ENCODE measurements at regions not wholly inside any gene's neighbourhood (a gene's known extent, or its start where the extent isn't known, plus 50 kb on each side); places are given as distances from the start of the nearest gene placed in this dataset.

DNA sequence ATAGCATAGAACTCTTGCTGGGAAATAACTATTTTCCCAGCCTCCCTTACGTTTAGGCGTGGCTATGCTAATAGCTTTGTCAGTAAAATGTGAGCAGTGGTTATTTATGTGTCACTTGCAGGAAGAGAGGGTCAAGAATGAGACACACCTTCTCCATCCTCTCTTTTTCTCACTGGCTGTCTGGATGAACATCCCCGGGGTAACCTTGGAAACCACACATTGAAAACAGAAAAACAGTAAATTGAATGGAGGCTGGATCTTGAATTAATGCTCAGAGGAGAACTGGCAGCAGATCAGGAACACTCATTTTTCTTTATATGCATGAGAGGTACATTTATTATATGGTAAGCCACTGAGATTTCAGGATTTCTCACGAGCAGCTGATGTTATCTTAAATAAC, 127.6 kb downstream of the DNAJB9 start:
- no peak overlapping the region for H3K4me3 ChIP-seq (ENCODE audit: low read length)
- DNase-seq (ENCODE audit: low read depth), result no peak
- TF ChIP-seq, protein P1, sequence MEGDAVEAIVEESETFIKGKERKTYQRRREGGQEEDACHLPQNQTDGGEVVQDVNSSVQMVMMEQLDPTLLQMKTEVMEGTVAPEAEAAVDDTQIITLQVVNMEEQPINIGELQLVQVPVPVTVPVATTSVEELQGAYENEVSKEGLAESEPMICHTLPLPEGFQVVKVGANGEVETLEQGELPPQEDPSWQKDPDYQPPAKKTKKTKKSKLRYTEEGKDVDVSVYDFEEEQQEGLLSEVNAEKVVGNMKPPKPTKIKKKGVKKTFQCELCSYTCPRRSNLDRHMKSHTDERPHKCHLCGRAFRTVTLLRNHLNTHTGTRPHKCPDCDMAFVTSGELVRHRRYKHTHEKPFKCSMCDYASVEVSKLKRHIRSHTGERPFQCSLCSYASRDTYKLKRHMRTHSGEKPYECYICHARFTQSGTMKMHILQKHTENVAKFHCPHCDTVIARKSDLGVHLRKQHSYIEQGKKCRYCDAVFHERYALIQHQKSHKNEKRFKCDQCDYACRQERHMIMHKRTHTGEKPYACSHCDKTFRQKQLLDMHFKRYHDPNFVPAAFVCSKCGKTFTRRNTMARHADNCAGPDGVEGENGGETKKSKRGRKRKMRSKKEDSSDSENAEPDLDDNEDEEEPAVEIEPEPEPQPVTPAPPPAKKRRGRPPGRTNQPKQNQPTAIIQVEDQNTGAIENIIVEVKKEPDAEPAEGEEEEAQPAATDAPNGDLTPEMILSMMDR (conservative IDR thresholded peaks at IDR 0.05; ENCODE audit: low read depth, low read length), result no peak

DNA sequence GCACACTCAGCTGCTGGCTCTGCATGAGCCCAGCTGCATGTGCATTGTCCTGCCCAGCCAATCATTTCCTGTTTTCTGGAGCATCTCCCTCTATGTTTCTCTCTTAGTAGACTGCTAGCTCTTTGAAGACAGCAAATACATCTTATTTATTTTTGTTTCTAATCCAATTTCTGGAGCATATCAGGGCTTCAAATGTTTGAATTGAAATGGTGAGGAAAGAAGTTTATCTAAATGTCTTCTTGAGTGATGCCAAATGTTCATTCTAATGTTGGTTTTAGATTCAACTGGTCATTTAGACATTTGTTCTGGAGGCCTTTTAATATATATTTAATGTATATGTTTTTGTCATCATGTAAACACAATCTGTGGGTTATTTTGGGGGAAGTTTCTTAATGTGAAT, 141.9 kb downstream of the DNAJB9 start:
- TF ChIP-seq, protein P1 (conservative IDR thresholded peaks at IDR 0.05; ENCODE audit: low read depth, low read length), result no peak
- no peak for DNase-seq (ENCODE audit: low read depth)

DNA sequence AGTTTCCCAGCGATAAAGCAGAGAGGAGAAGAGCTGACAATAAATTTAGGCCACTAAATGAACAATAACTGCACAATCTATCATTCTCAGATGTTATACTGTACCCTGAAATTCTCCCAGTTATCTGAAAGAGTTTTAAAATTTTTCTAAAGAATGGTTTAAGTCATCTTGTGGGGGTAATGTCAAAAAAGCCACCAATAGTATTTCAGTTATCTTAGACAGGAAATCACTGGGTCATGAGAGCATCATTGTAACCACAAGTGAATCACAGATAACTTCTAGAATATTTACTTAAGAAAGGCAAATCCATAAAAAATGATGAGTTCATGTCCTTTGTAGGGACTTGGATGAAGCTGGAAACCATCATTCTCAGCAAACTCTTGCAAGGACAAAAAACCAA, 147.1 kb downstream of the DNAJB9 start:
- no peak for DNase-seq (ENCODE audit: low read depth)
- no peak overlapping the region for H3K4me3 ChIP-seq (ENCODE audit: low read length)
- TF ChIP-seq, protein P1 (conservative IDR thresholded peaks at IDR 0.05; ENCODE audit: low read depth, low read length), result no peak

More for the DNA sequence above, 141.9 kb downstream of the DNAJB9 start:
- H3K4me3 ChIP-seq (ENCODE audit: low read length), result no peak overlapping the region

DNA sequence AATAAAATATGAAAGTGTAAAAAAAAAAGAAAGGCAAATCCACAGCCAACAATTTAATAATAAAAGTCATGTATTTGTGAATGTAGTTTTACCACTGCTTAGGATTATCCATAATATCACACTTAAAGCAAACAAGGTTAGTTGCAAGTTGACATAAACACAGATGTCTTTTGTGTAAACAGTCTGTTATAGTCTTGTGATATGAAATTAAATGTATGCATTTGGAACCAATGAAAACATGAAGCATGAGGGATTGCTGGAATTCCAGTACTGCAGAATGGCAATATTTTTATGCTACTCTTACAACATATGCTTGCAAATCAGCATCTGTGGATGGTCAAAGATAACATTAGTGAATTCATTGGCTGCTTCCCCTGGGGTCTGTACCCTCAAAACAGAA, 148.1 kb downstream of the DNAJB9 start:
- TF ChIP-seq, protein P1 (conservative IDR thresholded peaks at IDR 0.05; ENCODE audit: low read depth, low read length), result no peak
- DNase-seq (ENCODE audit: low read depth), result no peak
- H3K4me3 ChIP-seq (ENCODE audit: low read length), result no peak overlapping the region

DNA sequence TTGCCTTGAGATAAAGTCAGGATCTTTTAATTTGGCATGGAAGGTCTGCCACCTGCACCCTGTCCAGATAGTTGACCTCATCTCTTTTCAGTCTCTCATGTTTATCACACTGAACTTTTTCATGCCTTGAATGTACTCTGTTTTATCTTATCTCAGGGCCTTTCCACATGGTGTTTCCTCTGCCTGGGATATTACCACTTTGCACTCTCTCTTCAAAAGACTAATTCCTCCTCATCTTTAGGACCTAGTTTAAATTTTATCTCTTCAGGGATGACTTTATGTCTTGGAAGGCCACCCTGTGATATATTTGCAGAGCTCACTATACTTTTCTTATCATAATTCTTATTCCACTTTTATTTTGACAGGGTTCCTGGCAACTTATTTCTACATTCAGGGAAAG, 150.0 kb downstream of the DNAJB9 start:
- no peak for DNase-seq (ENCODE audit: low read depth)
- TF ChIP-seq, protein P1 (conservative IDR thresholded peaks at IDR 0.05; ENCODE audit: low read depth, low read length), result no peak
- no peak overlapping the region for H3K4me3 ChIP-seq (ENCODE audit: low read length)

DNA sequence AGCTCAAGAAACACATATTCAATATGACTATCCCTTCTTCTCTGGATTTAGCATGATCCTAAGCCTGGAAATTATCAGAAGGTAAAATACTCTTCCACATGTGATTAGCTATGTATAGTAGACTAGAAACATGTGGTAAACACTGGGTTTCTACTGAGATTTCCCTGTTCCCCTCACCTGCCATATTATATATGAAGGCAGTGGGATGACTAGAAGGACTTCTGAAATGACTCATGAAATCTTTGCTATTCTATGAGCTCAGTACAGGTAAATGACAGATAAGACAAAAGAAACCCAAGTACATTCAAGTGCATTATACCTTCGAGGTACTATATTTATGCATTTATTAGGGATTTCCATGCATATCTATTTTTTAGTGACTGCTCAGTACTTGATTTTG, 152.9 kb downstream of the DNAJB9 start:
- TF ChIP-seq, protein P1 (conservative IDR thresholded peaks at IDR 0.05; ENCODE audit: low read depth, low read length), result no peak
- H3K4me3 ChIP-seq (ENCODE audit: low read length), result no peak overlapping the region
- DNase-seq (ENCODE audit: low read depth), result no peak

DNA sequence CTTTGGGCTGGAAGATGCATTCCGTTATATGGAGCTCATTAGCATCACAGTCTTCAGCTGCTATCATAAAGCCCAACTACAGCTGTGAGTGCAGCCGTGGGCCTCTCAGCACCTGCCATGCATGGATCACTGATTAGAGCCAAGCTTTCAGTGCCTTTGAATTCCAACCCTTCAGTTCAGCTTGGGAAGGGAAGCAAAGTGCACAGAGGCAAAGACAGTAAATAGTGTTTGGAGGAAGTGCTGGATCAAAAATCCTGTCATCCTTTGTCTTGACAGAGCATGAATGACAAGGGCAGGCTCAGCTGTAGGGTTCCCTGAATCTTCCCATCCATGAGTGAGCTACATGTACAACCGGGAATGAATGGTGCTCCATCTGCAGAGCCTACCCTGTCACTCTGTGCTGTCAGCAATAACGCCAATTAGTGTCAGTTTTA, 153.7 kb downstream of the DNAJB9 start:
- no peak overlapping the region for H3K4me3 ChIP-seq (ENCODE audit: low read length)
- no peak for DNase-seq (ENCODE audit: low read depth)
- TF ChIP-seq, protein P1 (conservative IDR thresholded peaks at IDR 0.05; ENCODE audit: low read depth, low read length), result no peak
